Lung (tissue), 11 donors: ENCODE measurements at regions not wholly inside any gene's neighbourhood (a gene's known extent, or its start where the extent isn't known, plus 50 kb on each side); places are given as distances from the start of the nearest gene placed in this dataset.

Experiments used
- ATAC-seq: fragments of 200-7000 bp; cut with Tn5 transposase; one replicate; pipeline ENCODE4 v1.9.1; 2020; ENCODE audit warnings: moderate number of reproducible peaks; ENCODE audit not compliant: insufficient read depth, low FRiP score
- DNase-seq, 3 donors: peaks; one replicate each; pipeline ENCODE4 v3.0.0-alpha.2; 2013 to 2017
- H3K27ac ChIP-seq, 2 donors: one replicate each; pipeline ENCODE4 v1.5.1; 2013; ENCODE audit warnings: mild to moderate bottlenecking in 2 of 2, moderate library complexity in 2 of 2, control low read depth in 1 of 2, inconsistent platforms in 1 of 2, low read depth in 1 of 2, low read length in 1 of 2
- H3K27me3 ChIP-seq, 3 donors: one replicate each; pipeline ENCODE4 v1.5.1; 2013; ENCODE audit warnings: low read length in 2 of 3; ENCODE audit not compliant: control insufficient read depth in 3 of 3, insufficient read depth in 3 of 3
- H3K36me3 ChIP-seq, 4 donors: one replicate each; pipeline ENCODE4 v1.5.1; 2013; ENCODE audit warnings: low read length in 4 of 4, mild to moderate bottlenecking in 1 of 4, moderate library complexity in 1 of 4; ENCODE audit not compliant: control insufficient read depth in 4 of 4, insufficient read depth in 4 of 4
- H3K4me1 ChIP-seq, 5 donors: one replicate each; pipeline ENCODE4 v1.5.1; 2013; ENCODE audit warnings: low read length in 5 of 5, mild to moderate bottlenecking in 2 of 5, moderate library complexity in 1 of 5; ENCODE audit not compliant: control insufficient read depth in 5 of 5, insufficient read depth in 5 of 5
- H3K4me3 ChIP-seq: one replicate; pipeline ENCODE4 v1.5.1; 2013; ENCODE audit warnings: mild to moderate bottlenecking, control low read depth, moderate library complexity
- H3K9ac ChIP-seq, 2 donors: one replicate each; pipeline ENCODE4 v1.5.1; 2013; ENCODE audit warnings: low read length in 2 of 2, control low read depth in 1 of 2; ENCODE audit not compliant: insufficient read depth in 1 of 2
- H3K9me3 ChIP-seq, 4 donors: one replicate each; pipeline ENCODE4 v1.5.1; 2013; ENCODE audit warnings: low read length in 3 of 4, mild to moderate bottlenecking in 1 of 4, moderate library complexity in 1 of 4; ENCODE audit not compliant: control insufficient read depth in 4 of 4, insufficient read depth in 3 of 4
- CTCF ChIP-seq: IDR thresholded peaks from 2 replicates; pipeline ENCODE4 v1.5.1; 2012; ENCODE audit warnings: mild to moderate bottlenecking; ENCODE audit errors: control extremely low read depth, extremely low read depth
- WGBS, 2 donors: extraction: QIAGEN DNeasy Blood & Tissue Kit; methylation state at CpG; one replicate each; pipeline ENCODE4 v1.1.7; 2013; 5-methylcytosine and 5-hydroxymethylcytosine counted together
- donor health status: control.
- donor health status: control.
- donor health status: Bipolar disorder and iron deficiency.
- donor health status: healthy.
- donor health status: DM: yes; HTN: yes; CAD: no.

DNA sequence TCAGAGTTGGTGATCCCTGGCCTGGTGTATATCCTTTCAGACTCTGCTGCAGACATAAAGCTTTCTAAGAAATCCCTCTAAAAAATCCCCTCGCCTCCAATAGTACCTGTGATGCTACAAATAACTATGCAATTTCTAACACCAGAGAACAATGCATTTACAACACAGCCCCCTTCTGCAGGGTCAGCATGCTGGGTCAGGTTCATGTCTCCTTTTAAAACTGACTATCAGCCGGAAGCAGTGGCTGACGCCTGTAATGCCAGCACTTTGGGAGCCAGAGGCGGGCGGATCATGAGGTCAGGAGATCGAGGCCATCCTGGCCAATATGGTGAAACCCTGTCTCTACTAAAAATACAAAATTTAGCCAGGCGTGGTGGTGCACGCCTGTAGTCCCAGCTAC is 77.0 kb upstream of the SPATA12 start:
- H3K36me3 ChIP-seq = no peaks in the 10 kb centered on the region
- ATAC-seq = no peak
- H3K9me3 ChIP-seq = no peaks in the 10 kb centered on the region
- WGBS, 2 donors = 97 to 98% methylated on average over 8 of the region's 8 CpGs
- H3K27me3 ChIP-seq = no peaks in the 10 kb centered on the region
- no peak for TF ChIP-seq CTCF
- no peak for DNase-seq
- H3K4me3 ChIP-seq = no peak overlapping the region
- H3K9ac ChIP-seq = no peak overlapping the region
- H3K4me1 ChIP-seq = peaks cover 4 to 18% (median 13%) of the 10 kb centered on the region in 5 donors
- no peak overlapping the region for H3K27ac ChIP-seq

GRCh38 chr3:56981445-56982230 is 78.8 kb upstream of the SPATA12 start:
- Histone ChIP-seq H3K36me3 (no peaks in the 10 kb centered on the region), H3K27me3 (no peaks in the 10 kb centered on the region), H3K4me1 (peaks cover 4 to 19% (median 11%) of the 10 kb centered on the region in 5 donors), H3K9ac (no peak overlapping the region), H3K4me3 (no peak overlapping the region), H3K9me3 (no peaks in the 10 kb centered on the region), H3K27ac (peak overlapping the region in 1 of 2 donors; percentile 30)
- WGBS, 2 donors = 50 to 94% methylated on average over 2 of the region's 2 CpGs
- TF ChIP-seq CTCF = no peak
- ATAC-seq (no peak), DNase-seq (no peak)

GRCh38 chr3:56980798-56981390 is 79.6 kb upstream of the SPATA12 start:
- DNase-seq (peak; percentile 53 to 76 (median 65)), ATAC-seq (peak; percentile 90)
- Histone ChIP-seq H3K27me3 (no peaks in the 10 kb centered on the region), H3K4me3 (no peak overlapping the region), H3K27ac (peak overlapping the region in 1 of 2 donors; percentile 37), H3K36me3 (no peaks in the 10 kb centered on the region), H3K9me3 (no peaks in the 10 kb centered on the region), H3K4me1 (peaks cover 3 to 17% (median 11%) of the 10 kb centered on the region in 5 donors), H3K9ac (no peak overlapping the region)
- TF ChIP-seq CTCF = no peak
- 36 to 46% methylated on average over 5 of the region's 5 CpGs for WGBS, 2 donors
